Peyer's patch (tissue), 4 donors: ENCODE measurements at regions not wholly inside any gene's neighbourhood (a gene's known extent, or its start where the extent isn't known, plus 50 kb on each side); places are given as distances from the start of the nearest gene placed in this dataset.
"Not testable (repeated sequence)": the region's sequence is repeated elsewhere in the genome, so short reads cannot be mapped to it uniquely, and the experiment has no call there.

Experiments used
- POLR2A ChIP-seq, 2 donors: fragments of 450-650 bp; IDR thresholded peaks; one replicate each; pipeline ENCODE4 v1.5.1; 2017; ENCODE audit warnings: antibody characterized with exemption in 2 of 2, mild to moderate bottlenecking in 2 of 2, moderate library complexity in 2 of 2
- TF ChIP-seq, protein P1 (sequence below), 6 experiments: fragments of 450-650 bp in 4 of 6; fragments of 200-600 bp in 2 of 6; sonication (generic) in 1 of 6; IDR thresholded peaks; one replicate each; pipeline ENCODE4 v1.5.1; 2017 to 2019; ENCODE audit warnings: antibody characterized with exemption in 6 of 6, mild to moderate bottlenecking in 3 of 6, moderate library complexity in 1 of 6

DNA sequence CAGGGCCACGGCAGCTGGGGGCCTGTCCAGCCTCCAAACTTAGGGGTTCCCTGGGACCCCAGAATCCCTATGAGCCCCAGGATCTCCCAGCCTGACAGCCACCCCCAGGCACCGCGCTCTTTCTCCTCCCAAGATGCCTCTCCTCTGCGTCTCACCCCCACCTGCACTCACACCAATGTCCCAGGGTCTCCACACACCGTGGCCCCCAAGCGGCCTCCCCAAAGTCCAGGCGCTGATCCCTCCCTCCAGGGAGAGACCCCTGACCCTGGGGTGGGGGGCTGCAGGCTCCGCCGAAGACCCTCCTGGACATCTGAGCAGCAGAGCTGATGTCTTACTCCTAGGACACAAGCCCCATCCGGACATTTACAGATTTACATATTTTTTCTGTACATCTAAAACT is 123.2 kb upstream of the ZNF469 start:
- TF ChIP-seq, protein P1, sequence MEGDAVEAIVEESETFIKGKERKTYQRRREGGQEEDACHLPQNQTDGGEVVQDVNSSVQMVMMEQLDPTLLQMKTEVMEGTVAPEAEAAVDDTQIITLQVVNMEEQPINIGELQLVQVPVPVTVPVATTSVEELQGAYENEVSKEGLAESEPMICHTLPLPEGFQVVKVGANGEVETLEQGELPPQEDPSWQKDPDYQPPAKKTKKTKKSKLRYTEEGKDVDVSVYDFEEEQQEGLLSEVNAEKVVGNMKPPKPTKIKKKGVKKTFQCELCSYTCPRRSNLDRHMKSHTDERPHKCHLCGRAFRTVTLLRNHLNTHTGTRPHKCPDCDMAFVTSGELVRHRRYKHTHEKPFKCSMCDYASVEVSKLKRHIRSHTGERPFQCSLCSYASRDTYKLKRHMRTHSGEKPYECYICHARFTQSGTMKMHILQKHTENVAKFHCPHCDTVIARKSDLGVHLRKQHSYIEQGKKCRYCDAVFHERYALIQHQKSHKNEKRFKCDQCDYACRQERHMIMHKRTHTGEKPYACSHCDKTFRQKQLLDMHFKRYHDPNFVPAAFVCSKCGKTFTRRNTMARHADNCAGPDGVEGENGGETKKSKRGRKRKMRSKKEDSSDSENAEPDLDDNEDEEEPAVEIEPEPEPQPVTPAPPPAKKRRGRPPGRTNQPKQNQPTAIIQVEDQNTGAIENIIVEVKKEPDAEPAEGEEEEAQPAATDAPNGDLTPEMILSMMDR (IDR thresholded peaks at IDR 0.05): not testable (repeated sequence)
- TF ChIP-seq POLR2A (IDR thresholded peaks at IDR 0.05): not testable (repeated sequence)
